Stimulated activated CD4-positive, alpha-beta T cell treated with anti-CD3 and anti-CD28 coated beads, Interleukin-12 subunit alpha, Interleukin-12 subunit beta, amount 100 ng/mL, for 24 hours (primary cell): ENCODE measurements at regions not wholly inside any gene's neighbourhood (a gene's known extent, or its start where the extent isn't known, plus 50 kb on each side); places are given as distances from the start of the nearest gene placed in this dataset.
"Not testable (repeated sequence)": the region's sequence is repeated elsewhere in the genome, so short reads cannot be mapped to it uniquely, and the experiment has no call there.

Source experiments
- DNase-seq, 2 experiments: peaks; one replicate each; pipeline ENCODE4 v3.0.0-alpha.2; 2020; ENCODE audit warnings: low read depth in 2 of 2

GRCh38 chr3:104368760-104369159 is 997.9 kb upstream of the ALCAM start:
- DNase-seq: no peak

- no peak for DNase-seq
These were observed 981.3 kb upstream of the ALCAM start for GRCh38 chr3:104385421-104385820.

- DNase-seq: no peak
These were observed 978.1 kb upstream of the ALCAM start for GRCh38 chr3:104388619-104389018.

DNA sequence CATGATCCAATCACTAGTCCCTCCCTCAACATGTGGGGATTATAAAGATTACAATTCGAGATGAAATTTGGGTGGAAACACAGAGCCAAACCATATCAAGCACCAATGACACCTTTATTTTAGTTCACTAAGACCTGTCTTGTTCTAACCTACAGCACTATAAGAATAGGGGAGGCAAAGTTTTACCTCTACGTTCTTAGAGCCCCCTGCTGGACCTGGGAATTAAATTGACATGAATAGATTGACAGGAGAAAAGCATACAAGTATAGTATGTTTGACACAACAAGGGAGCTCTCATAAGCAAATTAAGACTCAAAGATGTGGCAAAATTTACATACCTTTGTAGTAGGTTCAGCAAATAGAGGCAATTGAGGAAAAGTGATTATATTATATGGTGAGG is 974.4 kb upstream of the ALCAM start:
- no peak for DNase-seq

DNA sequence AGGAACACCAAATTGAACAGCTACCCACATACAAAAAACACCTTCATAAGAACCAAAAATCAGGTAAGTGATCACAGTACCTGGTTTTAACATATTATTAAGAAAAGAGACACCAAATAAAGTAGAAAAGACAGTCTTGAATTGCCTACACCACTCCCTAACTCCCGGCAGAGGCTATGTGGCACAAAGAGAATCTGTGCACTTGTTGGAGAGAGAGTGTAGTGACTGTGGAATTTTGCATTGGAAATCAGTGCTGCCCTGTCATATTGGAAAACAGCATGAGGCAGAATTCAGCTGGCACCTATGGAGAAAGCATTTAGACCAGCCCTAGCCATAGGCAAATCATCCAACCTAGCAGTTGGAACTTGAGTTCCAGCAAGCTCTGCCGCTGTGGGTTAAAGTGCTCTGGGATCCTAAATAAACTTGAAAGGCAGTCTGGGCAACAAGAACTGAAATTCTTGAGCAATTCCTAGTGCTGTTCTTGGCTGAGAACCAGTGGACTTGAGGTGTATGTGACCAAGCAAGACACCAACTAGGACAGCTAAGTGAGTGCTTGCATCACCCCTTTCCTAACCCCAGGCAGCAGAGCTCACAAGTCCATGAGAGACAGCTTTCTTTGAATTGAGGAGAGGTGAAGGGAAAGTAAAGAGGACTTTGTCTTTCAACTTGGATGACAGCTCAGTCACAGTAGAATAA is 969.6 kb upstream of the ALCAM start:
- DNase-seq: no peak

DNA sequence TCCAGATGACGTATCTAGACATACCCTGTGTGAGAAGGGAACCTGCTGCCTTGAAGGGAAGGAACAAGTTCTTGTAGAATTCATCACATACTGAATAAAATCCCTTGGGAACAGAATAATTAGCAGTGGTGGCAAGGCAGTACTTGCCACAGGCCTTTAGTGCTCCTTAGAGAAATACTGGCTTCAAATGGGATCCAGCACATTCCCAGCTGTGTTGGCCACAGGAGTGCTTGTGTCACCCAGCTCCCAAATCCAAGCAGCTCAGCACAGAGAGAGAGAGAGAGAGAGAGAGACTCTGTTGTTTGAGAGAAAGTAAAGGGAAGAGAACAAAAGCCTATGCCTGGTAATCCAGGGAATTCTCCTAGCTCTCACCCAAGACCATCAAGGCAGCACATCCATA is 969.0 kb upstream of the ALCAM start:
- no peak for DNase-seq

GRCh38 chr3:104402902-104403301 is 963.8 kb upstream of the ALCAM start:
- DNase-seq: no peak

- DNase-seq: no peak
These were observed 955.0 kb upstream of the ALCAM start for GRCh38 chr3:104411757-104412156.

DNA sequence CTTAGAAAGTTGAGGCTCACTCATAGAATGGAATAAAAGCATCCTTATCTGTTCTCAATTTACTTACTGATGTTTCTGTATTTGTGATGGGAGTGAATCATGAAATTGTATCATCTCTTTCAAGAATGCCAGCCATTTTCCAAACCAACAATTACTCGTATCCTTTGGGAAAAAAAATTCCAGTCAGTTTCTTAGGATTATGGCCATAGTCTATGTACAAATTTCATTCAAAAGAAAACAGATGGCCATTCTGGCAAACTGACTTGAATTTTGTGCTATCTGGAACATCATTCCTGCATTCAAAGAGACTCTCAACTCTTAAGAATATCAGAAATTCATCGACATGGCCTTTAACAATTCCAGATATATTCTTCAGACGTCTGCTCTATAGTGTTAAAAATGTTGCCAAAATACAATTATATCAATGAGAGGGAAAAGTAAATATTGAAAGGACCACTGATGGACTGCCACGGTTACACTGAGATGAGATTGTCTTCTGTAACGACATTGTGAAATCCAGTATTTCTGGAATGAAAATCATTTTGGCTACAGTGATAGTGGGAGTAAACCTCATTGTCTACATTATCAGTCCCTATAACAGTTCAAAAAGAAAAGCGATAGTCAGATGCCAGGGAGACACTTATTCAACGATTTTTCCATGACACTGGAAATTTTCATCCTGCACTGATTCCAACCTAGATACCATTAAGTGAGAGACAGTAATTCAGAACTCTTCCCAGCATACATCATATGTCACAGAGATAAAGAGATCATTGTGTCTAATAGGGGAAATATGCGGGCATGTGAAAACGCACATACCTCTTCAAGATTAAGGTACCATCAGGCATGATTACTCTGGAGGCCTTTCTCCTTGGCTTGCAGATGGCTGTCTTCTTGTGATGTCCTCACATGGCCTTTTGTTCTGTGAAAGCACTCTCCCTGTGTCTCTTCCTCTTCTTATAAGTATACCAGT is 953.8 kb upstream of the ALCAM start:
- DNase-seq: no peak

- no peak for DNase-seq
These were observed 938.3 kb upstream of the ALCAM start for GRCh38 chr3:104428337-104428925.

- no peak for DNase-seq
These were observed 937.0 kb upstream of the ALCAM start for GRCh38 chr3:104429727-104430126.

- DNase-seq: no peak
These were observed 930.2 kb upstream of the ALCAM start for GRCh38 chr3:104436506-104436905.

DNA sequence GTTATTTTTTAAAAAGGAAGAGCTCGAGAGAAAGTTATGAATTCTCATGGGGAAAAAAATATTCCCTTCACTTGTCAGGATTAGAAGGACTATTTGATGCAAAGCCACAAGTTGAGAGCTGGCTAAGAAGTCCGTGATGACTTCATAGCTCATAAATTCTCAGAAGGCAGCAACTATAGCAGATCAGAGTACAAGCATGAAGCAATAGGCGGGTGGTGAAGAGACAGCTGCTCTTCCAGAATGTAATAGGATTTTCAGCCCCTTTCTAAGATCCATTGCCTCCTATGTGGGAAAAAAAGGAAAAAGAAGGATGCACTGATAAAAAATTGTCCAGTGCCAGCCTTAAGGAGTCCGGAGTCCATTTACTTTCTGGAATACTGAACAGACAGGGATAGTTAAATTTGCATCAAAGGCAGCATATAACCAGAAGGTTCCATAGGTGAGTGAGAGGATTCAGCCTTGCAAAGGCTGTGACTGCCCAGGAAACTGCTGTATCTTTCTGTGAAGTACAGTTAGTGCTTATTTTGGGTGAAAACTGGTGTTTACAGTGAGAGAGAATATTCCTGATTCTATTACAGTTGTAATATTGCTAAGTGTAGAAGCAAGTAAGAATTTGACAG is 929.5 kb upstream of the ALCAM start:
- DNase-seq: no peak

- no peak for DNase-seq
These were observed 928.8 kb upstream of the ALCAM start for GRCh38 chr3:104437891-104438290.

- DNase-seq: no peak
These were observed 928.0 kb upstream of the ALCAM start for GRCh38 chr3:104438706-104439105.

- not testable (repeated sequence) for DNase-seq
These were observed 921.3 kb upstream of the ALCAM start for GRCh38 chr3:104445252-104445919.

- no peak for DNase-seq
These were observed 919.0 kb upstream of the ALCAM start for GRCh38 chr3:104447681-104448080.

- no peak for DNase-seq
These were observed 914.0 kb upstream of the ALCAM start for GRCh38 chr3:104452697-104453096.

- no peak for DNase-seq
These were observed 908.1 kb upstream of the ALCAM start for GRCh38 chr3:104458657-104459056.

- no peak for DNase-seq
These were observed 906.0 kb upstream of the ALCAM start for GRCh38 chr3:104460477-104461406.
